ENCODE measurements at regions not wholly inside any gene's neighbourhood (a gene's known extent, or its start where the extent isn't known, plus 50 kb on each side); places are given as distances from the start of the nearest gene placed in this dataset.

- TF ChIP-seq EZH2 (IDR thresholded peaks at IDR 0.05), result no peak
- TF ChIP-seq POLR2AphosphoS5 (IDR thresholded peaks at IDR 0.05; ENCODE audit: borderline replicate concordance, low read depth, low read length), result no peak
- TF ChIP-seq FOXP2 (optimal IDR thresholded peaks at IDR 0.05; ENCODE audit: control extremely low read depth, extremely low read length, insufficient read depth), result no peak
Measured at GRCh38 chr16:66049865-66050264, 316.6 kb upstream of the CDH5 start.
